Stimulated activated CD8-positive, alpha-beta memory T cell treated with anti-CD3 and anti-CD28 coated beads, Interleukin-15, amount 100 ng/mL, for 24 hours (primary cell): ENCODE measurements at regions not wholly inside any gene's neighbourhood (a gene's known extent, or its start where the extent isn't known, plus 50 kb on each side); places are given as distances from the start of the nearest gene placed in this dataset.

Experiments used
- DNase-seq: peaks from one replicate; pipeline ENCODE4 v3.0.0-alpha.2; 2020; ENCODE audit warnings: low read depth

DNA sequence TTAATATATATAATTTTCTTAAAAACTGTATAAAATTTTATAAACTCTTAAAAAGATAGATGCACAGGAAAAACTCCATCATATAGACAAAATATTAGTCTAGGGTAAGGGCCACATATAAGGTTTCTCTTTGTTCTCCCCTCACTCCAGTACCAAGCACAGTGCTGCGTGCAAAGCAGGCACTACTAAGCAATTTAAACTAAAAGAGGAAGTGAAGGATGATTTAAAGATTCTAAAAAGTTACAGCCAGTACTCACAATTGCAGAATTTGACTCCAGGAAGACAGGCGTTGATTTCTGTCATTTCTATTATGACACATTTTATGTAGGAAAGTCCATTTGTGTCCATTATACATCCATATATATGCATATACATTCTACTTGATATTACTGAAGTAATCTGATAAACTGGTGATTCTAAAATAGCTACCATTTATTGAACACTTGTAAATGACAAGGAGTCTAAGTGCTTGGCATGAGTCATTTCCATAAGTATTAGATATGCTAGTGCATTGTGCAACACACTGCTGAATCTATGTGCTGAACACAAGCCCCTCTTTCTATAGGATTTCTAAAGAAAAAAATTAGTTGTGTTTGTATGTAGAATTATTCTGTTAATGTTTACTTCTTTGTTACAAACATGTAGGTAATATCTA lies 785.5 kb upstream of the ARRDC4 start:
- DNase-seq = no peak

DNA sequence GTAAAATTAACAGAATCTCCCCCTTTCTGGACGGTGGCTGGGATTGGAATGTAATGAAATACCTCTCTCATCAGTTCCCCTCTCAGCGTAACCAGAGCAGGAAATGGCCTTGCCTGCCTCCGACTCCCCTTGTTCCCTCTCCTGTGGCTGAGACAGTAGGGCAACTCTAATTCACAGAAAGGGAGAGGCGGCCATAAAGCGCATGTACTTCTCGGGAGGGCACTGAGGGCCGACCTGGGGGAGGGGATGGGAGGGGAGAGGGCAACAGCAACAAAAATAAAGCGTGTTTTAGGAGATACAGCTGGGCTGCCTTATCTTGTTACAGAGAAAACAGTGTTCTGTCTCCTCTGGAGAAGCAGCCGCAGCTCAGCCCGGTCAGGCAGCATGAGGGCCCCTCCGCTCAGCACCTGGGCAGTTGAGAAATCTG lies 783.3 kb upstream of the ARRDC4 start:
- no peak for DNase-seq

DNA sequence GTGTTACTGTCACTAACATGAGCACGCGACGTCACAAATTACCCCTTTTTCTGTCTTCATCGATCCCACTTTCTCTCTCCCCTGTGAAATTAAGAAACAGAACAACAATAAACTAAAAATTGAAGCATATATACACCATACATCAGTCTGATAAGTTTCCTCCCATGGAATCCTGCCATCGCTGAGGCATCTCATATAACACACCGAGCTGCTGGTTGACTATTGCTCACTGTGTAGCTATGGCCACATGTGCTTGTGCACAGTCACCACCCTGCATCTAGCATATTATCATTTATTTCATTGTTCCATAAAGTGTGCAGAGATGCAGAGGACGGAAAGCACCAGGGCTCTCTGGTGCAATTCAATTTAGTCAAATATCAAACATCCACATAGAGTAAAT lies 777.9 kb upstream of the ARRDC4 start:
- DNase-seq = no peak

DNA sequence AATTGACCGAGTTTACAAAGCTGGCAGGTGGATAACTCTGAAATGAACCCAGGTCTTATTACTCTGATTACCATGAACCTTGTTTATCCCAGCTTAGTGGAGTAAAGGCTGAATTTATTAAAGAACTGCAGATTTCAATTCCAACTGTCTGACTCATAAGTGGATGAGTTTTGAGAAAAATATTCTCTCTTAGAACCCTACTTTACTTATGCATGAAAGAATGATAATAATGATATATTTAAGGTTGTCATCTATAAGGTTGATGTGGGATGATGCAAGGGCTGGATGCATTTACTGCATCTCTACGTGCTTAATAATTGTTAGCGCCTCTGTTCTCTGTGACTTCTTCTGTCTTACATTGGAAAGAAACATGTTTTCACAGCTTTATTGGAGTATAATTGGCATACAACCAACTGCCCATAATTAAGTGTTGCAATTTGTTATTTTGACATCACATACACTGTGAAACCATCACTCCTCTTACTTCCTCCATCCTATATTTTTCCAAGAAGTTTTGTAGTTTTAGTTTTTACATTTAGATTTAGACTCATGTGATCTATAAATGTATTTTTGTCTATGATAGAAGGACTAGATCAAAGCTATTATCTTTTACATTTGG lies 771.2 kb upstream of the ARRDC4 start:
- no peak for DNase-seq

DNA sequence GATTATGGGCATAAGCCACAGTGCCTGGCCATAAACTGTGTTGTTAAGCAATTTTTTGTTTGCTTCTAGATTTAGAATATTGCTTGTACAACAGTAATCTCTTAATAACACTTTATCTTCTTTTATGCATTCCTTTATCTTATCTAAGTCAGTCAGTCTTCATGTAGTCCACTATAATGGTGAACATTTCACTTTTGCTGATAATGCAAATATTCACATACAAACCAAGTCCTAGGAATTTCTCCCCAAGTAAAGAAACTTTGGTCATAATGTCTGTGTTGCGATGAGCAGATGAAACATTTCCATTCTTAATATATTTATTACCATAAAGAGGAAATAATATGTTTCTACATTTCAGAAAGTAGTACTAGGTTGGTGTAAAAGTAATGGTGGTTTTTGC lies 765.8 kb upstream of the ARRDC4 start:
- no peak for DNase-seq

DNA sequence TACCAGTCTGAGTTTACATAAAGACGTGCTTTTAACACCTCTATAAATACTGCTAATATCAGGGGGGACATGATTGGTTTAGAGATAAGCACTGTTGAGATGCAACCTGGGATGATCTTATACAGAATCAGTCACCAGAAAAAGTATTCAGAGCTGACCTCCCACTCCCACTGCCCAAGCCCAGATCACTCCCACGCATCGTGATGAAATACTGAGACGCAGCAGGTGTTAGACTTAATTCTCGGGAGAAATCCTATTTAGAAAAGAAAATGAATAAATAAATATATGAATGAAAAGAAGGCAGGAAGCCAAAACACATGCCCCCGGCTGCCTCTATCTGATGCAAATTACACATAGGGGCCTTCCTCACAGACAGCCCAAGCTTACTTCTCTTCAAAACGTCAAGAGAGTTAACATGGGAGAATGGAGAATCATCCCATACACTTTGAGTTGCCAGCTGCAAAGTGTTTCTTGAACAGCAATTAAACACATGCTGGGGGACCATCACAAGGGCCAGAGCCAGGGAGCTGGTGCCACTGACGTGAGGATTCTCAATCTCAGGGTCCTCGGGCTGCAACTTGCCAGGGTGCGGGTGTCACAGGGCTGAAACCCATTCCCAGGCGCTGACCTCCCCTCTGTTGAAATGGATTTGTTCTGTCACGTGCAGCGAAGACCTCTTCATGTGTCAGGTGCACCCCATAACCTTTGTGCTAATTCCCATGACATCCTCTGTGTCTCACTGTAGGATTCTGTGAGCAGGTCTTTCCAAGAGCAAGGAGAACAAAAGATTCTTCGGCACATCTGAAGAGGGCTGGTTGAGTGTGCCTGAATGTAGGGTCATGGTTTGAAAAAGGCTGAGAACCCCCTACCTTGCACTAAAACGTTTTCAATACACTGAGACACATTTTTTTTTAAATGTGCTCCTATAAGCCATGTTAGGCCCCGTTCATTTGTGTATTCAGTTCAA lies 764.2 kb upstream of the ARRDC4 start:
- no peak for DNase-seq

DNA sequence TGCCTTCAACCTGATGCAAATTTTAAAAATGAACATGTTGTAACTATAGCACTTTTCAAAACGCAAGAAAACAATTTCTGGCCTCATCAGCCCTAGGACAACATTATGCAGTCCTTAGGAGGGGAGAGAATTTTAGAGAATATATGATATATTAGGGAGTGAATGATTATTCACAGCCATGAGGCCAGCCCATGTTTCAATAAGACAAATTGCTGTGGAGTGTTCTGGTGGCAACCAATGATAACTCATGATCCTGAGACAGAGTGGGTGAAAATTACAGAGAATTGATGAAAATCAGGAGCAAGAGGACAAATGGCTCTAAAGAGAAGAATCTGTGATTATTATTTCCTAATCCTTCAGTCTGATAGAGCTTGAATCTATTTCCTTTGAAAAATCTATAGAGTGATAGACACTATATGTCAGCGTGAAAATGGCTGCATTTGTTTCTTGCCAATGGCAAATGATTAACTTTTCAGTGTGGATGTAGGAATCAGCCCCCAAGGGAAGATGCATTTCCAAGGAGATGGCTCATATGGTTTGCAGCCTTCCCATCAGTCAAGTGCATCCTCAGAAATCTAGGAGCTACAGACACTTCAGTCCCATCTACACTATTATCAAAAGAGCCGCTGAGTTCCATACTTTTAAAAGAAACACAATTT lies 761.0 kb upstream of the ARRDC4 start:
- no peak for DNase-seq

DNA sequence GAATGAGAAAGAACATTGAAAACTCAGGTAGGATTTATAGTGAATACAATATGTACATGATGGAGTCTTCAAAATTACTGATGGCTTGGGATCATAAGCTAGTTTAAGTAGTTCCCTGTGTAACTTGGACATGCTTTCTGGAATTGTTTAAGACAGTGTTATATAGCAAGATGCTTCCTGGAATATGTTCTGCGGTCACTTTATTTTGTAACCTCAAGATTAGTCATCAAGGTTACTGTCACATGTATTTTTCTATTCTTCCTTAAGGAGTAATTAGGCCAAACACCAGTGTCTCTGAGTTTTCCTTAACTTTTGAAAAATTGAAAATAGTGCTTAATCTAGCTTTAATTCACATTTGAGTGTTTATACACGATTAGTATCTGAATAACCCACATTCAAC lies 760.3 kb upstream of the ARRDC4 start:
- DNase-seq = no peak

DNA sequence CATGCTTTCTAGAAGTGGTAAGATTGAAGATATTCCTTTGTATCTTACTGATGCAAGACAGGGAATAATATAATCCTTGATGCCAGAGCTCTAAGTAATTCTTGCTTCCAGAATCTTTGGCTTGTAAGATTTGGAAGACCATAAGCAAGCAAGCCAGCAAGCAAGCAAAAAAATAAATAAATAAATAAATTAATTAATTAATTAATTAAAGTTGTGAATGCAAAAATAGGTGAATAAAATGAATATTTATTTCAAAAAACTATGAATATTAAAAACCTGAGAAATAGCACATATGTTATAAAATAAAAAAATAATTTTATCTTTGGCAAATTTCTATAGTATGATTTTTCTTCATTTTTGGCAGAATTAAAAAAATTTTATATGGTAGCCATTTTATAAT lies 750.2 kb upstream of the ARRDC4 start:
- DNase-seq = no peak

DNA sequence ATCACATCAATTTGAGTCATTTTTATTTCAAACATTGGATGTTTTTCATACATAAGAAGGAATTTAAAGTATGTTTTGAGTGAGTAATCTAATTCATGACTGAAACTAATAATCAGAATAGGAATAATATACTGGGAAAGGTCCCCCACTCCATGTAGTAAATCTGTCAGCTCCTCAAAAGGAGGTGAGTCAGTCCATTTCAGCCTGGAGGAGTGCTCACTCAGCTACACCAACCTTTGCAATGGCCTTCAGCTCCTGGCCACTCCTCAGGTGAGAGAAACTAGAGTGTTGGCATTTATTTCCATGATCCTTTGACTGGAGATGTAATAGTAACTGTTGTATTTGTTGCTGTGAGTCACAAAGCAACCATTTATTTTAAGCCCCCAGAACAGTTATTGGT lies 744.9 kb upstream of the ARRDC4 start:
- DNase-seq = no peak

DNA sequence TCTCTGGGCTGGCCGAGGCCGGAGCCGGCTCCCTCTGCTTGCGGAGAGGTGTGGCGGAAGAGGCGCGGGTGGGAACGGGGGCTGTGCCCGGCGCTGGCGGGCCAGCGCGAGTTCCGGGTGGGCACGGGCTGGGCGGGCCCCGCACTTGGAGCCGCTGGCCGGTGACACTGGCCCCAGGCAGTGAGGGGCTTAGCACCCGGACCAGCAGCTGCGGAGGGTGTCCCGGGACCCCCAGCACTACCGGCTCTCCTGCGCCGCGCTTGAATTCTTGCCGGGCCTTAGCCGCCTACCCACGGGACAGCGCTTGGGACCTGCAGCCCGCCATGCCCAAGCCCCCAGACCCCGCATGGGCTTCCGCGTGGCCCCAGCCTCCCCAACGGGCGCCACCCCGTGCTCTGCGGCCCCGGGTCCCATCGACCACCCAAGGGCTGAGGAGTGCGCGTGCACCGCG lies 736.3 kb upstream of the ARRDC4 start:
- DNase-seq = no peak

DNA sequence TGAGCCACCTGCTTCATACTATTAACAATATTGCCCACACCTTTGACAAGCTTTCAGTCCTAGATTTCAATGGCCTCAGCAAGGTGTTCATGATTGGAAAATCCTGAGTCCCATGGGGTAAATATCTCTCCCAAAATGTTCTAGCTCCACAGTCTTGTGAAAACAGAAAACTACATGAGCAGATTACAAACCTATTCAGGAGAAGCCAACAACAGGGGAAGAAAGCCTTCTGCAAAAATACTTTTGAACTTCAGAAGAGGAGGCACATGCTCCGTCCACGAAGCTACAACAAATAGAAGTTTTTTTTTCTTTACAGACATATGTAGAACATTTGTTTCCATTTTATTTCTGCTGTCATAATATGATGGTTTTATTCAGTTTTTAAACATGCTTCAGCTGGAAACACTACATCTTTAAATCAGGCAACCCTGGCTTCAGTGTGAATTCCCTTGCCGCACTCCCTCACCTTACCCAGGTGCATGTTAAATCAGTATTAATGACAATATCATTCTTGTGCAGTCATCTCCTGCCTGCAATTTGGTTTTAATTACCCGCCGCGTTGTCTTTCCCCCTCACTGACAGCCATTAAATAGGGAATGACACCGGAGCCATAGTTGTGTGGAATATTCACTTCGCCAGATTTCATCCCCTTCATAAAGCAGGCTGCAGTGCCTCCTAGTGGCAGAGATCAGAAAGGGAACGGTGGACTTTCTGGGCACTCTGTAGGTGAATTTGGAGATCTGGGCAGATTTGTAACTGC lies 725.5 kb upstream of the ARRDC4 start:
- no peak for DNase-seq

DNA sequence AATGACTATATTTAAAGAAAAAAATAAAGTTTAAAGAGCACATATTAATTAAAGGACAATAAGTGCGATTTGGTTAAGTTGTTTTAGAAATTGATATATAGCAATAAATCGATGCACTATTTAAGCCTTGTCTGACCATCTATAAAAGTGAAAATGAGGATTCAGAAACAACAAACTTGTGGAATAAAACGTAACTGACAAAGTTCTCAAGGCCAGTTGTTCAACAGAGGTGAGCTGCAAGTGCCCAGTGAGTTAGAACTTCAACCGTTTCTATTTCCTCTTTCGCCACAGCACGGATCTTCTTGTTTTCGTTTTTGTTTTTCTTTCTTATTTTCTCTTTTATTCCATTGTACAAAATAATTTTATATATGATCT lies 724.9 kb upstream of the ARRDC4 start:
- no peak for DNase-seq

DNA sequence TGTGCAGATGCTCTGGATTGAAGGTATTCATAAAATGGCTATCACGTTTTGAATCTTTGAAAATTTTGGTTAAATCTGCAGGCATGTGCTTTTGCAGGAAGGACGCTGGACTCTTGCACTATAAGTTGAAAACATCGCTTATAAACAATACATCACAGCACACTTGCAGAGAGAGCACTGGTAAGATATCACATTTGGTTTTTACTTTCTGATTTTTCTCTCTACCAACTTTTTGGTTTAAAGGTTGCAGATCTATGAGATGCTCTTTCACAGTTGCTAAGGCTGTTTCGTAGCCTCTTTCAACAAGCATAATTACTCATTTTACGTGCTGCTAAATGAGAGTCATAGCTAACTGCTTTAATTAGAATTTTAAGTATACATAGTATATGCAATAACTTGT lies 724.4 kb upstream of the ARRDC4 start:
- DNase-seq = no peak

DNA sequence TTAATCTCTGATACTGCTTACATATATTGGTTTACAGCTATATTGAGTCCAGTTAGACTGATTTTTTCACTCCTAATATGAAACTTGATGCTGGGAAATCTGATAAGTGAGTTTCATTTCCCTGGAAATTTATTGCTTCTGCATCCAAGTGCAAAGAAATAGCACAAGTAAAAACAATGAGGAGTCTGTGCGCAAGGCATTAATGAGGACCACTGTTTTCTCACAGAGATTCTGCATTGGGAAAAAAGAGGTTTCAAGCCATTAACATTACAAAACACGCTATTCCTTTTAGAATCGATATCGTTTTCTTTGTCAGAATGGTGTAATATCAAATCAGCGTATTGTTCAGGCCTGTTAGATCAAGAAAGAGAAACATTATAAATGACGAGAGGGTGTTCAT lies 723.3 kb upstream of the ARRDC4 start:
- no peak for DNase-seq

DNA sequence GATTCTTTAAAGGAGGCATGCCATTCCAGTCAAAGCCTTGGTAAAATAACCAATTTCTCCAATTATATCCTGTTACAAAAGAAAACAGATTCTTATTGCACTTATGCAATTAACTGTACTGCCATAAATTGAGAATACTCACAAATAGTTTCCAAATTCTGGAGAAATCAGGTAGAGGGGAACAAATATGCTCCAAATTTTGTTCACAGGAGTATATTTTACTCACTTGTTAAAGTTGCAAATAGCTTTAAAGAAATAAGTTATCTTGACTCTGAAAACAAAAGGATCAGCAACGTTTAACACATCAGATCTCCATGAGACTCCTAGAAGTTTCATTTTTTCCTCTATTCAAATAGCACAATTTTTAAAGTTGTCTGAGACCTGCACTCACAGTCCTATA lies 712.1 kb upstream of the ARRDC4 start:
- DNase-seq = no peak

DNA sequence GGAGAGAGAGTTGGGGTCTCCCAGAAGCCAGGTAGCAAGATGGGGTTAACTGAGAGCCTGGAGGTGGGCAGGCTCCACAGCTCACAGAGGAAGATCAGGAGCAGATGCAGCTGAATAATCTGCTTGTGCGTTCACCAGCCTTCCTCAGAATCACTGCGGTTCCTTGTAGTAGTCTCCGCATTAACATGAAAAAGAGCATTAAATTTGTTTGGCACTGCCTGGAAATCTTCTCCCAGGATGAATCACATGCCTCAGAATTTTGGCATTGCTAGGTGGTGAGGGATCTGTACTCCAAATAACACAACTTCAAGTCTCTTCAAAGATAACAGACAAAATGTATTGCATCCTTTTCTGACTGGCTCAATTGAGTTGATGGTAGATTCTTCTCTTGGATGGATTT lies 700.6 kb upstream of the ARRDC4 start:
- DNase-seq = no peak

DNA sequence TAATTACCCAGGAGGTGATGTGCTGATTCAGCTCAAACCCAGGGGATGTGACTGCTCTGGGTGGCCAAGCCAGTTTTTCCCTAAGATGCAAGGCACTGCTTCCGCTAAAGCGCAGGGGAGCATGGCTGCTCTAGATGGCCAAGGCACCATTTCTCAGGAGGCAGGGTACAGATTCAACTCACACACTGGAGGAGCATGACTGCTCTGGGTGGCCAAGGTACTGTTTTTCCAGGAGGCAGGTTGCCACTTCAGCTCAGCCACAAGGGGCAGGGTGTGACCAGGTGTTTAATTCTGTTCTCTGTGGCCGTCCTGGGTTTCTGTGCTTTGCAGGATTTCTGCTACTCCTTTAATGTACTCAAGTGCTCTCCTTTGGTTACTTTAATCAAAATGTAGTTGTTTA lies 659.3 kb upstream of the ARRDC4 start:
- no peak for DNase-seq

DNA sequence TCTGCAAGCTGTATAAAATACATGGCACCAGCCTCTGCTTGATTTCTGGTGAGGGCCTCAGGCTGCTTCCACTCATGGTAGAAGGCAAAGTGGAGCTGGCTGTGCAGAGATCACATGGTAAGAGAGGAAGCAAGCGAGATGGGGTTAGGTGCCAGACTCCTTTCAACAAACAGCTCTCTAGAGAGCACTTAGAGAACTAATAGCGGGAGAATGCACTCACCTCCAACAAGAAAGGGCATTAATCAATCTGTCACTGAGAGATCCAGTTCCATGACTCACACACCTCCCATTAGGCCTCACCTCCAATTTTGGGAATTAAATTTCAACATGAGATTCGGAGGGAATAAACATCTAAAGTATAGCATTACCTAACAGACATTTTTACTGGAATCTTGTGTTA lies 644.1 kb upstream of the ARRDC4 start:
- DNase-seq = no peak

DNA sequence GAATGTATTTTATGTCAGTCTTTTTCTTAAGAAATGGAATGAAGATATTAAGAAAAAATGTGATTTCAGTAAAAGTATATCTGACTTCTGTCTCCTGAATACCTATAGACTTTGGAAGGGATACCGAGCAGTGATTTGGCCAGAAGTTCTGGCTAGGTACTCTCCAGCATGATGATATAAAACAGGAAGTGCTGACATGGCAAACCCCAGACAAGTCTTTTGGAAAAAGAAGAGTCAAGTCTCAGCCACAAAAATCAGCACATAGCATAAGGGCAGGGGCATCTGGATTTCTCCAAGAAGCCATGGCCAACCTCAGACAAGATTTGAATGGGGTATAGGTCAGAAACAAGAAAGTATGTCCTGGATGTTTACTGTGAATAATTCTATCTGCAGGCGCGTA lies 643.3 kb upstream of the ARRDC4 start:
- DNase-seq = no peak

DNA sequence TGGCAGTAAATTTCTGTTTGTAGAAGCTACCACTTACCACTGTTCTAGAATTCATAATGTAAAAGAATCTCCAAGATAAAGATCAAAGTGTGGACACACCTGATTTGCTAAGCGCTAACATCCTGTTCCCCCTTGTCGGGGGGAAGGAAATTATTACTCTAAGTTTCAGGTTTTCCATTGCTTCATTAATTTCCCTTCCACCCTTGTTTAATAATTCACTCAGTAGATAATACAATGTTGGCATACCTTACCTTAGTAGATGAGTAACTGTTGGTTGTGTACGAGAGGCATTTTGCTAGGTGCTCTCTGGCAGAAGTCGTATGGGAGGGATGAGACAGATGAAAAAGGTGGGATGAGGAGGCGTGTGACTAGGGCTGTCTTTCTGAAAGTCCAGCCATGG lies 641.2 kb upstream of the ARRDC4 start:
- DNase-seq = no peak

DNA sequence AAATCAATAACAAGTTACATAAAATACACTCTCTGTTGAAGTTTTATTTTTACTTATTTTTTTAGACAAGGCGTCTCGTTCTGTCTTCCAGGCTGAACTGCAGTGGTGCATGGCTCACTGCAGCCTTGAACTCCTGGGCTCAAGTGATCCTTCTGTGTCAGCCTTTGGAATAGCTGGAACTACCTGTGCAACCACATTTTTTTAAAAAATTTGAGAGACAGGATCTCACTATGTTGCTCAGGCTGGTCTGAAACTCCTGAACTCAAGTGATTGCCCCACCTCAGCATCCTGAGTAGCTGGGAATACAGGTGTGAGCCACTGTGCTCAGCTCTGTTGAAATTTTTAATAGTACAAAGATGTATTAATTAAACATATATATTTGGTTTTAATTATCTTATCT lies 614.3 kb upstream of the ARRDC4 start:
- DNase-seq = no peak
